ENCODE measurements at regions not wholly inside any gene's neighbourhood (a gene's known extent, or its start where the extent isn't known, plus 50 kb on each side); places are given as distances from the start of the nearest gene placed in this dataset.

DNA sequence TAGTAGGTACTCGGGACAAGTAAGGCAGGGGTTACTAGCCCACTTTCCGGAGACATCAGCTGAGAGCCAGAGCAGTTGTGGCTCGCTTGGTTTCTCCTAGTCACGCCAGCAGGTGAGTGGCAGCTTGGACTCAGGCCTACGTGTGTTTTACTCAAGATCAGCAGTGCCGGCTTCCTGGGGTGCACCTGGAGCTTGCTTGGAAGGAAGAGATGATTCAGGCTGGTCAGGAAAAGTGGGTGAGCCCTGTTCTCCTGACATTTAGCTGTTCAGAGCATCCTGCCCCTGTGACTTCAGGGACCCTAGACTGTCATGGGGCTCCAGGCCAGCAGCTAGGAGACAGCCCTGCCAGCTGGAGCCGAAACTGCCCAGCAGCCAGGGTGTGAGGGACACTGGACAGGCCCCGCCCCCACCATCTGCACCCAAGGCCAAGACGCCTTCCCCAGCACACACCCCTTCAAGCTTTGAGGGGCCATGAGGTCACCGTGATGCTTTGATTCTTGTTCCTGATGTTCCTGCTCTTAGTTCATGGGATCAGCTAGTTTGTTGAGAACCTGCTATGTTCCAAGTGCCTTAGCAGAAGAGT is 238.0 kb upstream of the CIBAR2 start:
- no peak overlapping the region for H3K4me3 ChIP-seq (ENCODE audit: low read depth, low read length)
- DNase-seq (ENCODE audit: low read depth): no peak
- TF ChIP-seq, protein P1, sequence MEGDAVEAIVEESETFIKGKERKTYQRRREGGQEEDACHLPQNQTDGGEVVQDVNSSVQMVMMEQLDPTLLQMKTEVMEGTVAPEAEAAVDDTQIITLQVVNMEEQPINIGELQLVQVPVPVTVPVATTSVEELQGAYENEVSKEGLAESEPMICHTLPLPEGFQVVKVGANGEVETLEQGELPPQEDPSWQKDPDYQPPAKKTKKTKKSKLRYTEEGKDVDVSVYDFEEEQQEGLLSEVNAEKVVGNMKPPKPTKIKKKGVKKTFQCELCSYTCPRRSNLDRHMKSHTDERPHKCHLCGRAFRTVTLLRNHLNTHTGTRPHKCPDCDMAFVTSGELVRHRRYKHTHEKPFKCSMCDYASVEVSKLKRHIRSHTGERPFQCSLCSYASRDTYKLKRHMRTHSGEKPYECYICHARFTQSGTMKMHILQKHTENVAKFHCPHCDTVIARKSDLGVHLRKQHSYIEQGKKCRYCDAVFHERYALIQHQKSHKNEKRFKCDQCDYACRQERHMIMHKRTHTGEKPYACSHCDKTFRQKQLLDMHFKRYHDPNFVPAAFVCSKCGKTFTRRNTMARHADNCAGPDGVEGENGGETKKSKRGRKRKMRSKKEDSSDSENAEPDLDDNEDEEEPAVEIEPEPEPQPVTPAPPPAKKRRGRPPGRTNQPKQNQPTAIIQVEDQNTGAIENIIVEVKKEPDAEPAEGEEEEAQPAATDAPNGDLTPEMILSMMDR (IDR thresholded peaks at IDR 0.05; ENCODE audit: insufficient read depth, low read length): no peak

DNA sequence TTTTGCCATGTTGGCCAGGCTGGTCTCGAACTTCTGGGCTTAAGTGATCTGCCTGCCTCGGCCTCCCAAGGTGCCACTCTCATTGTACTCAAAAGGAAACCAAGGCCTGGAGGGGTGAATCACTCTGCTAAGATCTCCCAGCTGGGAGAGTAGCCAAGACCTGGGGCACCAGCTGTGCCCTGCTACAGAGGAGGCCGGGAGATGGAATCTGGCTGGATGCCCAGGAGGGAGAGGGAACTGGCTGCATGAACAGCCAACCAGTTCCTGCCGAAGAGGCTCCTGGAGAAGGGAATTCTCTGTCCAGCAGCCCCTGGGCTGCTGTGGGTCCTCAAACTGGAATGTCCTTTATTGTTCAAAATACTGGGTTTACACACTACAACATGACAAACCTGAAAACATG is 238.7 kb upstream of the CIBAR2 start:
- no peak overlapping the region for H3K4me3 ChIP-seq (ENCODE audit: low read depth, low read length)
- peak; percentile 90 for DNase-seq (ENCODE audit: low read depth)
- TF ChIP-seq, protein P1 (IDR thresholded peaks at IDR 0.05; ENCODE audit: insufficient read depth, low read length): no peak

DNA sequence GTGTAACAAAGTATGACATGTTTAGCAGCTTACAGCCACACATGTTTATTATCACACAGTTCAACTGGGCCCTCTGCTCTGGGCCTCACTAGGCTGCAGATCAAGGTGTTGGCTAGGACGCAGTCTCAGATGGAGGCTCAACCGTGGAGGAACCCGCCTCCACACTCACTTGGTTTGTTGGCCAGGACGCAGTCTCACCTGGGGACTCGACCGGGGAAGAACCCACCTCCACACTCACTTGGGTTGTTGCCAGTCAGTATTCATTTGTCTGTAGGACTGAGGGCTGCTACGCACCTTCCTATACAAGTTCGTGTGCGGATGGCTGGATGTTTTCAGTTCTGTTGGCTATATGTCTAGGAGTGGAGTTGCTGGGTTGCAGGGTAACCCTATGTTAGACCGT is 240.7 kb upstream of the CIBAR2 start:
- DNase-seq (ENCODE audit: low read depth): no peak
- no peak overlapping the region for H3K4me3 ChIP-seq (ENCODE audit: low read depth, low read length)
- TF ChIP-seq, protein P1 (IDR thresholded peaks at IDR 0.05; ENCODE audit: insufficient read depth, low read length): no peak

DNA sequence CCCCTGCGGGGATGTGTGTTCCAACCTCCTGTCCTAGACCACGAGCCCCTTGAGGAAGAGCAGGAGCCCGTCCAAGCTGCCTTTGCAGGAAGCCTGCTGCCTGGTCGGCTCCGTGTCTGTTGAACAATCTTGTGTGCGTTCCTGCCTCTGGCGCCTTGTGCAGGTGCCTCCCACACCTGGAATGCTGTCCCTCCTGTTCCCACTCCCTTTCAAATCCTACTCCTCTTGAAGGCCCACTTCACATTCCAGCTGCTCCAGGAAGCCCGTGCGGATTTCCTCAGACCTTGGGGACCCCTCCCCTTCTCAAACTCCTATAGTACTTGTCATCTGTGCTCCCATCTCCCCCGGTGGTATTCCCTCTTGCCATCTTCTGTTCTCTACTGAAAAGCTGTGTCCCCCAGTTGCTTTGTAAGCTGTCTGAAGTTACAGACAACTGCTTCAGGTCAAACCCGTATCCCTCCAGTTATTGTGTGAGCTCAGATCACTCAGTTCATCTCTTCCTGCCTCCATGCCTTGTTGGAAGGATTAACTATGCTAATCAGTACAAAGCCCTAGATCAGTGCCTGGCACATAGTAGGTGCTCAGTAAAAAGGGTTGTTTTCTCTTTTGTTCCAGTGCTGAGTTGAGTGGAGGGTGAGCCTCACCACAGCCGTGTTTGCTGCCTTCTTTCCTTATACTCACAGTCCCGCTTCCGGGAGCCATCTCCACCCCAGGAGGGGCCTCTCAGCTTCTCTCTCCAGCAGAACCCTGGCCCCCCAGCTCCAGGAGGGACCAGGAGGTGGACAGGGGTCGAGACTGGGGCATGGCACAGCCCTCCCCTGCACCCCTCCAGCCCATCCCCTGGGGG is 241.8 kb upstream of the CIBAR2 start:
- no peak overlapping the region for H3K4me3 ChIP-seq (ENCODE audit: low read depth, low read length)
- TF ChIP-seq, protein P1 (IDR thresholded peaks at IDR 0.05; ENCODE audit: insufficient read depth, low read length): no peak
- DNase-seq (ENCODE audit: low read depth): no peak

DNA sequence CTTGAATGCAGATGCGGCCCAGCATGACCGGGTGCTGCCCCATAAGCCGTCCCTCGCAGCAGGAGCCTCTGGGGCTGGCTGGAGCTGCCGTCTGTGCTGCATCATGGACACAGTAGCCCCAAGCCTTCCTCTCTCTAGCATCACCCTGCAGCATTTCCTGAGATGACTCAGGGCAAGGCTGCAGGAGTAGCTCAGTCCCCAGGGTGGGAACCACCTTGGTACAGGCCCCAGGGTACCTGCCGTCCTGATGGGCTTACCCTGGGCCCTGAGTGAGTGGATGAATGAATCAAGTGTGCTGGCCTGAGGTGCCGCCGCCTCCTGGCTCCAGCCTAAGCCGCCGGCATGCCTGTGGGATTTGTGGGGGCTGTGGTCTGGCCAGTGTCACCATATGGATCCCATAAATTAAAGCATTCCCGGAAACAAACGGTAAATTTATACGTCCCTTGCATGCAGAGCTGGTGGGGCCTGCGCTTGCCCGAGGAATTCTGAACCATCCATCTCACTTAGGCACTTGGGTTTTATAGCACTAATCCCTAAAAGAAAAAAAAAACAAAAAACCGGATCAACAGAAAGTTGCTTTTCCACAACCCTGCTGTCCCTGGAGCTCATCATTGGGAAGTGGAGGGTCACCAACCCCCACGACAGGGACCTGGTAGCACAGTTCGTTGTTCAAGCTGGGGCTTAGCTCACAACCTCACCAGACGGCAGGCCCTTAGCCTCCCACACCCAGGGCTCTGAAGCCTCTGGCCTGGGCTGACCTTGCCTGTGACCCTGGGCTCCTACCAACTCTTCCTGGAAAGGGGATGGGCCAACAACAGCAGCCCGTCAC is 242.6 kb upstream of the CIBAR2 start:
- DNase-seq (ENCODE audit: low read depth): peak; percentile 44
- no peak overlapping the region for H3K4me3 ChIP-seq (ENCODE audit: low read depth, low read length)
- TF ChIP-seq, protein P1 (IDR thresholded peaks at IDR 0.05; ENCODE audit: insufficient read depth, low read length): no peak

DNA sequence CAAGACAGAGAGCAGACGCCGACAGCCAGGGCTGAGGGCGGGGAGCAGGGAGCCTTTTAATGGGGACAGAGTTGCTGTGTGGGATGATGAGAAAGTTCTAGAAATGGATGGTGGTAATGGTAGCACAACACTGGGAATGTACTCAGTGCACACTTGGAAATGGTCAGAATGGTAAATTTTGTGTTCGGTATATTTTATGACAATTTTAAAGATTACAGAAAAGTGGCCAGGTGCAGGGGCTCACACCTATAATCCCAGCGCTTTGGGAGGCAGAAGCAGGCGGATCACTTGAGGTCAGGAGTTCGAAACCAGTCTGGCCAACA is 243.2 kb upstream of the CIBAR2 start:
- H3K4me3 ChIP-seq (ENCODE audit: low read depth, low read length): no peak overlapping the region
- TF ChIP-seq, protein P1 (IDR thresholded peaks at IDR 0.05; ENCODE audit: insufficient read depth, low read length): no peak
- no peak for DNase-seq (ENCODE audit: low read depth)

Data from fibroblast of the aortic adventitia (primary cell).